K562 (cell line): ENCODE measurements at regions not wholly inside any gene's neighbourhood (a gene's known extent, or its start where the extent isn't known, plus 50 kb on each side); places are given as distances from the start of the nearest gene placed in this dataset.

Source experiments
- ATAC-seq: fragments of 200-7000 bp; cut with Tn5 transposase; 3 replicates; pipeline ENCODE4 v1.9.1; 2020; ENCODE audit warnings: moderate library complexity
- BruUV-seq: library from RNA; stranded (reverse); fragments of 400-500 nt; replicated peaks from 2 replicates; lab custom pipeline; 2021; lab: Mats Ljungman, UMichigan
- CTCF ChIA-PET: fragments of 300-600 bp; formaldehyde crosslinking; extraction: SDS; loops from one replicate; lab custom pipeline; 2021; ENCODE audit warnings: low intra/inter-chr PET ratio; lab: Yijun Ruan, JAX
- POLR2A ChIA-PET: fragments of 300-600, 350-650 bp; sonication (Branson Sonifier 250); formaldehyde crosslinking; extraction: SDS; loops from one replicate; lab custom pipeline; 2021; ENCODE audit warnings: antibody characterized with exemption, inconsistent platforms; lab: Yijun Ruan, JAX
- DNase-seq, 4 experiments: peaks; one replicate each; pipeline versions ENCODE4 v3.0.0 to v3.0.0-alpha.2; 2011 to 2018; ENCODE audit warnings: low spot score in 3 of 4, mixed read lengths in 3 of 4; ENCODE audit errors: extremely low read depth in 1 of 4
- FAIRE-seq: peaks from 2 replicates; lab custom pipeline; 2011; peaks lifted over from hg19 to GRCh38; lab: Jason Lieb, UNC
- H2AFZ ChIP-seq: 2 replicates; pipeline ENCODE4 v1.6.0; 2011; ENCODE audit warnings: low read depth, low read length, control low read depth, inconsistent platforms
- H3K27ac ChIP-seq: fragments of 200-600 bp; 3 replicates; pipeline ENCODE4 v1.8.0; 2011; ENCODE audit warnings: low read depth, mild to moderate bottlenecking, control low read depth, inconsistent platforms, low read length, moderate library complexity, mixed read lengths; ENCODE audit errors: extremely low read depth
- H3K27me3 ChIP-seq, 2 experiments: fragments of 300-600 bp in 1 of 2; 2 replicates in 1 of 2; 3 replicates in 1 of 2; pipeline versions ENCODE4 v1.6.0 to v1.8.0; 2011; ENCODE audit warnings: inconsistent platforms in 2 of 2, low read length in 2 of 2, mild to moderate bottlenecking in 1 of 2, mixed read lengths in 1 of 2, moderate library complexity in 1 of 2; ENCODE audit not compliant: control insufficient read depth in 2 of 2, insufficient read depth in 2 of 2
- H3K36me3 ChIP-seq: fragments of 300-600 bp; 3 replicates; pipeline ENCODE4 v1.8.0; 2011; ENCODE audit warnings: mild to moderate bottlenecking, low read length, inconsistent platforms; ENCODE audit not compliant: control insufficient read depth, insufficient read depth
- H3K4me1 ChIP-seq, 2 experiments: fragments of 200-600 bp in 1 of 2; replicated peaks in 1 of 2; 2 replicates in 1 of 2; 3 replicates in 1 of 2; pipeline versions ENCODE4 v1.5.1 to v1.8.0; 2011; ENCODE audit warnings: inconsistent platforms in 2 of 2, low read length in 2 of 2, mild to moderate bottlenecking in 1 of 2, mixed read lengths in 1 of 2, moderate library complexity in 1 of 2; ENCODE audit not compliant: control insufficient read depth in 2 of 2, insufficient read depth in 2 of 2
- H3K4me2 ChIP-seq: 2 replicates; pipeline ENCODE4 v1.6.1; 2011; ENCODE audit warnings: low read length, control low read depth, inconsistent platforms, mixed read lengths; ENCODE audit not compliant: insufficient read depth
- H3K4me3 ChIP-seq: fragments of 200-600 bp; sonication (generic), shearing (Covaris generic); 2 replicates; pipeline ENCODE4 v1.5.1; 2016; ENCODE audit warnings: control low read depth, inconsistent platforms
- H3K79me2 ChIP-seq: fragments of 200-600 bp; 3 replicates; pipeline ENCODE4 v1.8.0; 2011; ENCODE audit warnings: low read length, inconsistent platforms; ENCODE audit not compliant: control insufficient read depth, insufficient read depth
- H3K9ac ChIP-seq, 2 experiments: 2 replicates each; pipeline versions ENCODE4 v1.6.0 to v1.6.1; 2011; ENCODE audit warnings: low read depth in 2 of 2, low read length in 2 of 2, control low read depth in 1 of 2, inconsistent platforms in 1 of 2, mild to moderate bottlenecking in 1 of 2, mixed read lengths in 1 of 2; ENCODE audit not compliant: insufficient read depth in 1 of 2
- H3K9me1 ChIP-seq: one replicate; pipeline ENCODE4 v1.6.0; 2011; ENCODE audit warnings: inconsistent platforms, mild to moderate bottlenecking, low read length, moderate library complexity; ENCODE audit not compliant: control insufficient read depth, insufficient read depth
- H3K9me3 ChIP-seq: replicated peaks from 2 replicates; pipeline ENCODE4 v1.5.1; 2011; ENCODE audit warnings: low read depth, low read length, inconsistent platforms; ENCODE audit not compliant: control insufficient read depth, insufficient read depth
- H4K20me1 ChIP-seq: replicated peaks from 2 replicates; pipeline ENCODE4 v1.6.1; 2011; ENCODE audit warnings: low read length, inconsistent platforms, mixed read lengths; ENCODE audit not compliant: control insufficient read depth, insufficient read depth
- BRCA1 ChIP-seq, 2 experiments: fragments of 450-650 bp in 1 of 2; sonication (generic) in 1 of 2; formaldehyde crosslinking in 1 of 2; IDR thresholded peaks; 2 replicates each; pipeline versions ENCODE4 v1.5.0 to v1.6.1; 2017 to 2020; ENCODE audit warnings: mild to moderate bottlenecking in 1 of 2, missing genetic modification reagents in 1 of 2
- CLOCK ChIP-seq: fragments of 250-450 bp; sonication (Bioruptor Pico); IDR thresholded peaks from 2 replicates; pipeline ENCODE4 v1.4.0; 2020; ENCODE audit warnings: mild to moderate bottlenecking, moderate library complexity, borderline replicate concordance
- CXXC5 ChIP-seq: fragments of 250-450 bp; sonication (Bioruptor Pico); IDR thresholded peaks from 2 replicates; pipeline ENCODE4 v1.8.0; 2022; ENCODE audit warnings: inconsistent platforms, mild to moderate bottlenecking, moderate library complexity
- EHMT2 ChIP-seq: fragments of 450-650 bp; IDR thresholded peaks from 2 replicates; pipeline ENCODE4 v1.6.1; 2018; ENCODE audit warnings: antibody characterized with exemption
- FOS ChIP-seq: IDR thresholded peaks from 3 replicates; pipeline ENCODE4 v1.6.1; 2011; ENCODE audit not compliant: insufficient read length; ENCODE audit errors: extremely low read depth
- GATA2 ChIP-seq: sonication (generic); formaldehyde crosslinking; IDR thresholded peaks from 2 replicates; pipeline ENCODE4 v1.4.0; 2020; ENCODE audit warnings: mild to moderate bottlenecking, missing genetic modification reagents
- KAT2B ChIP-seq: IDR thresholded peaks from one replicate; pipeline ENCODE4 v1.6.1; 2012; ENCODE audit warnings: low read depth, mild to moderate bottlenecking, control low read depth, inconsistent platforms, low read length, moderate library complexity
- SRSF9 ChIP-seq: fragments of 200-400 bp; formaldehyde crosslinking; IDR thresholded peaks from 2 replicates; pipeline ENCODE4 v1.6.1; 2017; ENCODE audit warnings: low read depth, low read length, borderline replicate concordance
- ZFP36 ChIP-seq: fragments of 150-350 bp; IDR thresholded peaks from 2 replicates; pipeline ENCODE4 v1.6.1; 2018; ENCODE audit warnings: low read length, low read depth; ENCODE audit not compliant: partially characterized antibody
- ZNF239 ChIP-seq: fragments of 250-450 bp; sonication (Bioruptor Pico); IDR thresholded peaks from 2 replicates; pipeline ENCODE4 v1.4.0; 2020; ENCODE audit warnings: mild to moderate bottlenecking
- ZNF277 ChIP-seq: fragments of 250-450 bp; sonication (Bioruptor Pico); IDR thresholded peaks from 2 replicates; pipeline ENCODE4 v1.8.0; 2022; ENCODE audit warnings: inconsistent platforms, mild to moderate bottlenecking, moderate library complexity, borderline replicate concordance
- WGBS: fragments of 100-300 bp; shearing (Covaris generic); methylation state at CpG from one replicate; pipeline ENCODE4 v1.1.6; 2016; ENCODE audit warnings: low coverage, mixed read lengths; ENCODE audit not compliant: insufficient coverage; ENCODE audit errors: missing lambda C conversion rate; 5-methylcytosine and 5-hydroxymethylcytosine counted together
- in situ Hi-C: fragments of 300-500 bp; cut with MboI; formaldehyde crosslinking; loops from 4 replicates; pipeline ENCODE4 v1.15.0; 2018; ENCODE audit warnings: inconsistent platforms, mixed read lengths
- intact Hi-C: fragments of 100-400 bp; cut with micrococcal nuclease; formaldehyde crosslinking; loops from 2 replicates; pipeline ENCODE4 v1.14.2; 2022
- TF ChIP-seq, protein P1 (sequence below): sonication (generic); formaldehyde crosslinking; IDR thresholded peaks from 2 replicates; pipeline ENCODE4 v1.5.0; 2020; ENCODE audit warnings: missing genetic modification reagents

- no peaks in the 10 kb centered on the region for H3K4me1 ChIP-seq
- CTCF ChIA-PET = no interaction called here
- no peaks in the 10 kb centered on the region for H4K20me1 ChIP-seq
- H3K9ac ChIP-seq = no peak overlapping the region
- no peak overlapping the region for H3K4me3 ChIP-seq
- no peaks in the 10 kb centered on the region for H3K9me3 ChIP-seq
- ATAC-seq = no peak
- TF ChIP-seq CXXC5 = no peak
- no peak for TF ChIP-seq KAT2B
- TF ChIP-seq FOS = no peak
- no peak for TF ChIP-seq SRSF9
- TF ChIP-seq, protein P1, sequence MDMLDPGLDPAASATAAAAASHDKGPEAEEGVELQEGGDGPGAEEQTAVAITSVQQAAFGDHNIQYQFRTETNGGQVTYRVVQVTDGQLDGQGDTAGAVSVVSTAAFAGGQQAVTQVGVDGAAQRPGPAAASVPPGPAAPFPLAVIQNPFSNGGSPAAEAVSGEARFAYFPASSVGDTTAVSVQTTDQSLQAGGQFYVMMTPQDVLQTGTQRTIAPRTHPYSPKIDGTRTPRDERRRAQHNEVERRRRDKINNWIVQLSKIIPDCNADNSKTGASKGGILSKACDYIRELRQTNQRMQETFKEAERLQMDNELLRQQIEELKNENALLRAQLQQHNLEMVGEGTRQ (CRISPR knock-in tag) = no peak
- no peak for TF ChIP-seq ZFP36
- no peak for TF ChIP-seq ZNF239 (CRISPR knock-in tag)
- no peak for TF ChIP-seq CLOCK (CRISPR knock-in tag)
- TF ChIP-seq ZNF277 (CRISPR knock-in tag) = no peak
- TF ChIP-seq GATA2 (CRISPR knock-in tag) = no peak
- TF ChIP-seq EHMT2 = no peak
- no peak for TF ChIP-seq BRCA1 (IDR thresholded peaks at IDR 0.05)
- no peak for TF ChIP-seq BRCA1 (CRISPR knock-in tag; IDR thresholded peaks at IDR 0.05)
- in situ Hi-C loops (no loop called here), intact Hi-C loops (no loop called here)
- H3K27ac ChIP-seq = no peak overlapping the region
- no peaks in the 10 kb centered on the region for H3K36me3 ChIP-seq
- no peak overlapping the region for H3K4me2 ChIP-seq
- no peaks in the 10 kb centered on the region for H3K9me1 ChIP-seq
- H2AFZ ChIP-seq = no peak overlapping the region
- WGBS = 0% methylated on average over 5 of the region's 5 CpGs
- DNase-seq = no peak
- FAIRE-seq = no peak
- POLR2A ChIA-PET = no interaction called here
- H3K79me2 ChIP-seq = no peaks in the 10 kb centered on the region
- BruUV-seq = no TSS peak
- H3K27me3 ChIP-seq = no peaks in the 10 kb centered on the region
Measured at GRCh38 chr18:34620258-34620861, 89.7 kb upstream of the DTNA start.
